Caco-2 (cell line): ENCODE measurements at regions not wholly inside any gene's neighbourhood (a gene's known extent, or its start where the extent isn't known, plus 50 kb on each side); places are given as distances from the start of the nearest gene placed in this dataset.

ENCODE experiments used
- BruUV-seq: library from RNA; stranded (reverse); fragments of 400-500 nt; replicated peaks from 2 replicates; lab custom pipeline; 2021; lab: Mats Ljungman, UMichigan
- CTCF ChIA-PET: fragments of 300-600 bp; sonication (Branson Sonifier 250); formaldehyde crosslinking; loops from one replicate; lab custom pipeline; 2022; ENCODE audit warnings: antibody characterized with exemption; lab: Charles Lee
- POLR2A ChIA-PET: fragments of 300-600 bp; sonication (Branson Sonifier 250); formaldehyde crosslinking; loops from one replicate; lab custom pipeline; 2022; ENCODE audit warnings: antibody characterized with exemption; lab: Charles Lee
- DNase-seq, 2 experiments: peaks; one replicate each; pipeline versions ENCODE4 v3.0.0 to v3.0.0-alpha.2; 2020 to 2022
- H3K27me3 ChIP-seq: replicated peaks from 2 replicates; pipeline ENCODE4 v1.6.0; 2011; ENCODE audit warnings: low read length; ENCODE audit not compliant: control insufficient read depth, insufficient read depth
- H3K36me3 ChIP-seq: 2 replicates; pipeline ENCODE4 v1.5.1; 2011; ENCODE audit warnings: low read length; ENCODE audit not compliant: control insufficient read depth, insufficient read depth
- H3K4me1 ChIP-seq: fragments of 250-450 bp; sonication (Bioruptor Pico); 2 replicates; pipeline ENCODE4 v1.5.1; 2020; ENCODE audit warnings: mild to moderate bottlenecking
- H3K4me3 ChIP-seq: 2 replicates; pipeline ENCODE4 v1.5.1; 2011; ENCODE audit warnings: low read depth, mild to moderate bottlenecking, control low read depth, low read length
- H3K9me3 ChIP-seq: fragments of 250-450 bp; sonication (Bioruptor Pico); 2 replicates; pipeline ENCODE4 v1.5.1; 2020; ENCODE audit warnings: mild to moderate bottlenecking, moderate library complexity
- H3K27ac Mint-ChIP-seq: one replicate; pipeline ENCODE4 v1.8.0; 2022; ENCODE audit warnings: mixed read lengths; ENCODE audit not compliant: unreplicated experiment
- H3K27me3 Mint-ChIP-seq: one replicate; pipeline ENCODE4 v1.8.0; 2022; ENCODE audit warnings: mixed read lengths; ENCODE audit not compliant: insufficient read depth, unreplicated experiment
- H3K36me3 Mint-ChIP-seq: one replicate; pipeline ENCODE4 v1.8.0; 2022; ENCODE audit warnings: mild to moderate bottlenecking, mixed read lengths; ENCODE audit not compliant: insufficient read depth, unreplicated experiment
- H3K4me1 Mint-ChIP-seq: one replicate; pipeline ENCODE4 v1.8.0; 2022; ENCODE audit warnings: low read depth, mixed read lengths; ENCODE audit not compliant: unreplicated experiment
- H3K4me3 Mint-ChIP-seq: one replicate; pipeline ENCODE4 v1.8.0; 2022; ENCODE audit warnings: mild to moderate bottlenecking, moderate library complexity, mixed read lengths; ENCODE audit not compliant: unreplicated experiment
- H3K9me3 Mint-ChIP-seq: one replicate; pipeline ENCODE4 v1.8.0; 2022; ENCODE audit warnings: mixed read lengths; ENCODE audit not compliant: unreplicated experiment
- CTCF ChIP-seq, 2 experiments: fragments of 200-600 bp in 1 of 2; IDR thresholded peaks; 1 replicate in 1 of 2; 2 replicates in 1 of 2; pipeline versions ENCODE4 v1.5.1 to v1.8.0; 2011 to 2022; ENCODE audit warnings: antibody characterized with exemption in 1 of 2, control low read depth in 1 of 2, inconsistent platforms in 1 of 2, low read depth in 1 of 2, low read length in 1 of 2, mild to moderate bottlenecking in 1 of 2, moderate library complexity in 1 of 2; ENCODE audit not compliant: insufficient read depth in 1 of 2, severe bottlenecking in 1 of 2, unreplicated experiment in 1 of 2
- intact Hi-C: fragments of 100-400 bp; cut with micrococcal nuclease; formaldehyde crosslinking; loops from one replicate; pipeline ENCODE4 v1.10.0; 2022; ENCODE audit not compliant: unreplicated experiment

- Mint-ChIP-seq H3K4me3 (no peak overlapping the region), H3K36me3 (no peaks in the 10 kb centered on the region), H3K4me1 (no peaks in the 10 kb centered on the region), H3K9me3 (no peaks in the 10 kb centered on the region), H3K27ac (no peak overlapping the region), H3K27me3 (no peaks in the 10 kb centered on the region)
- H3K4me3 ChIP-seq: no peak overlapping the region
- no peaks in the 10 kb centered on the region for H3K9me3 ChIP-seq
- TF ChIP-seq CTCF (IDR thresholded peaks at IDR 0.05; ENCODE audit: insufficient read depth in 1 of 2, low read depth in 1 of 2, low read length in 1 of 2, severe bottlenecking in 1 of 2, unreplicated experiment in 1 of 2): no peak
- no peaks in the 10 kb centered on the region for H3K27me3 ChIP-seq
- DNase-seq: no peak
- H3K36me3 ChIP-seq: no peaks in the 10 kb centered on the region
- H3K4me1 ChIP-seq: no peaks in the 10 kb centered on the region
- intact Hi-C loops: no loop called here
- ChIA-PET POLR2A (no interaction called here), CTCF (no interaction called here)
- BruUV-seq: no TSS peak
Measured at GRCh38 chr1:114320586-114320985, 166.9 kb upstream of the SYT6 start.

DNA sequence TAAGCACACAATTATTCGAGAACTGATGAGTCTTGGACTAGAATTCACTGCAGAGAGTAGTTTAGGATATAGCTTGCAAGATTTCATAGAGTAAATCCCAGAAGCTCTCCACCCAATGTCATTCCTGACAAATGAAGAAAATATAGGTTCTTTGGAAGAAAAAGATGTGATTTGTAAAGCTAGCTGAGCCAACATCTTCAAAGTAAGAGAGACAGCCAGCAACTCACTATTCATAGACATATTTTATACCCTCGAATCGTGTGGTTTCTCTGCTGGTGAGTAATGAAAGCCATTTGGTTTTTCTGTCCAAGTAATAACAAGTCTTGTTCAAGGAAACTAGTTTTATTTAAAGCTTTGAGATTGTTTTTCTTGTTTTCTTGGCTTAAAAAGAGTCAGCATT lies 165.7 kb upstream of the SYT6 start:
- H3K9me3 ChIP-seq: no peaks in the 10 kb centered on the region
- no peaks in the 10 kb centered on the region for H3K27me3 ChIP-seq
- no peak for TF ChIP-seq CTCF (IDR thresholded peaks at IDR 0.05; ENCODE audit: insufficient read depth in 1 of 2, low read depth in 1 of 2, low read length in 1 of 2, severe bottlenecking in 1 of 2, unreplicated experiment in 1 of 2)
- CTCF ChIA-PET: interaction anchor here (0.6 kb wide), 1 partner anchor 40 kb away, joined by 3 read pairs; no protein-coding TSS in a partner anchor
- Mint-ChIP-seq H3K4me1 (no peaks in the 10 kb centered on the region), H3K4me3 (no peak overlapping the region), H3K9me3 (no peaks in the 10 kb centered on the region), H3K36me3 (no peaks in the 10 kb centered on the region), H3K27me3 (no peaks in the 10 kb centered on the region), H3K27ac (no peak overlapping the region)
- no TSS peak for BruUV-seq
- no peaks in the 10 kb centered on the region for H3K36me3 ChIP-seq
- no peaks in the 10 kb centered on the region for H3K4me1 ChIP-seq
- intact Hi-C loops: no loop called here
- no peak overlapping the region for H3K4me3 ChIP-seq
- no peak for DNase-seq
- POLR2A ChIA-PET: no interaction called here

GRCh38 chr1:114318961-114319360 lies 165.3 kb upstream of the SYT6 start:
- no peaks in the 10 kb centered on the region for H3K27me3 ChIP-seq
- ChIA-PET CTCF (no interaction called here), POLR2A (no interaction called here)
- H3K36me3 ChIP-seq: no peaks in the 10 kb centered on the region
- H3K4me3 ChIP-seq: no peak overlapping the region
- Mint-ChIP-seq H3K4me1 (no peaks in the 10 kb centered on the region), H3K36me3 (no peaks in the 10 kb centered on the region), H3K27me3 (no peaks in the 10 kb centered on the region), H3K4me3 (no peak overlapping the region), H3K27ac (no peak overlapping the region), H3K9me3 (no peaks in the 10 kb centered on the region)
- intact Hi-C loops: no loop called here
- TF ChIP-seq CTCF (IDR thresholded peaks at IDR 0.05; ENCODE audit: insufficient read depth in 1 of 2, low read depth in 1 of 2, low read length in 1 of 2, severe bottlenecking in 1 of 2, unreplicated experiment in 1 of 2): no peak
- no peaks in the 10 kb centered on the region for H3K9me3 ChIP-seq
- no peaks in the 10 kb centered on the region for H3K4me1 ChIP-seq
- no TSS peak for BruUV-seq
- DNase-seq: no peak
